ENCODE measurements at regions not wholly inside any gene's neighbourhood (a gene's known extent, or its start where the extent isn't known, plus 50 kb on each side); places are given as distances from the start of the nearest gene placed in this dataset.
A peak's percentile ranks its signal among the peaks of the same experiment; 100 is the strongest.

DNA sequence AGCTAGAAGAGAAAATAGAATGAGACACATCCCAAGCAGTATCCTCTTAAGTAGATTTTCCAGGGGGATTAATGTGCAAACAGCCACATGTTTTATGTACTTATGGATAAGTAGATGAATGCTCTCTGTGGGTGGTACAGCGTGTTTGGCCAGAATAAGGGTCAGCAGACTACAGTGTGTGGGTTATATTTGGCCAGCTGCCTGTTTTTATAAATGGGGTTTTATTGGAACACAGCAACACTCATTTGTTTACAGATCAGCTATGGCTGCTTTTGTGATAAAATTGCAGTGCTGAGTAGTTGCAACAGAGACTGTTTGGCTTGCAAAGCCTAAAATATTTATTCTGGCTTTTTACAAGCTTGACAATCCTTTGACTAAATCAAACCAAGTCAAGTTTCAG lies 780.2 kb upstream of the SEL1L start:
- H3K36me3 ChIP-seq = no peaks in the 10 kb centered on the region
- H3K27ac ChIP-seq = peak overlapping the region; percentile 10; the same call in 1 of the 2 replicates
- peaks cover 14% of the 10 kb centered on the region for H3K4me1 ChIP-seq
- no peak overlapping the region for H3K4me3 ChIP-seq
- no peaks in the 10 kb centered on the region for H3K27me3 ChIP-seq
- H3K9me3 ChIP-seq (replicated peaks) = no peaks in the 10 kb centered on the region
- DNase-seq = peak; percentile 84 to 90

DNA sequence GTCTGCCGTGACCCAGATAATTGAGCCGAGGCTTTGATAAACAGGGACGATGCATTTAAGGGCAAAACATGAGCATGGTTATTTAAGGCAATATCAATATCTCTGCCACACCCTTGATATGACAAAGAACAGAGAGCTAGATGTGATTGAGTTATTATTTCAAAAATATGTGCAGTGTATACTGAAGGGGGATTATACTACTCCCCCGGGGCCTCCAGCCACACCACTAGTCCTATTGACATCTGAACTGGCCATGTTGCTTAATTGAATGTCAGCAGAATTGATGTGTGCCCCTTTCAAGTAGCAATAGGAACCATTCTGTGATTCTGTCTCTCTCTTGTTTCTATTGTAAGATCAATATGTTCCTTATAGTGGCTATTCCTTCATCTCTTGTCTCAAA lies 794.8 kb upstream of the SEL1L start:
- no peak overlapping the region for H3K4me3 ChIP-seq
- peaks cover 5% of the 10 kb centered on the region; the same call in 1 of the 2 replicates for H3K9me3 ChIP-seq (replicated peaks)
- H3K4me1 ChIP-seq = no peaks in the 10 kb centered on the region
- DNase-seq = no peak
- H3K27me3 ChIP-seq = no peaks in the 10 kb centered on the region
- H3K36me3 ChIP-seq = no peaks in the 10 kb centered on the region
- no peak overlapping the region for H3K27ac ChIP-seq

GRCh38 chr14:82341261-82341810 lies 807.7 kb upstream of the SEL1L start:
- Histone ChIP-seq H3K36me3 (no peaks in the 10 kb centered on the region), H3K4me1 (no peaks in the 10 kb centered on the region), H3K9me3 (replicated peaks) (no peaks in the 10 kb centered on the region), H3K4me3 (no peak overlapping the region), H3K27me3 (no peaks in the 10 kb centered on the region), H3K27ac (no peak overlapping the region)
- no peak for DNase-seq

DNA sequence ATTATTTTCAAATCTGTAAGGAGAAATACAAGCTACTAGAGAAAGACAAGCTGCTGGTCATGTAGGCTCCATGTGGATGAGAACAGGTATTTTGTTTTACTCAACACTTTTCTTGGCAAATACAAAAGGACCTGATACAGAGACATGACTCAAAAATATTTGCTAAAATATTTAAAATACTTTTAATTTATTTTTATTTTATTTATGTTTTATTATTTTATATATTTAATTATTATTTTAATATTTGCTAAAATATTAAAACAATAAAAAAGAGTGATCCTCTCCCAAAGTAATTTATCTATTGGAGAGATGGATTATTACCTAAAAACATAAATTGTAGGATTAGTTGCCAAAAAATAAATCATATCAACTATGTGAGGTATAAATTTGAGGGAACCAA lies 808.9 kb upstream of the SEL1L start:
- no peaks in the 10 kb centered on the region for H3K27me3 ChIP-seq
- H3K9me3 ChIP-seq (replicated peaks) = no peaks in the 10 kb centered on the region
- DNase-seq = no peak
- H3K4me1 ChIP-seq = no peaks in the 10 kb centered on the region
- no peak overlapping the region for H3K27ac ChIP-seq
- H3K36me3 ChIP-seq = no peaks in the 10 kb centered on the region
- H3K4me3 ChIP-seq = no peak overlapping the region

- peak in 1 of 2 experiments; percentile 4 for DNase-seq
- H3K27me3 ChIP-seq = no peaks in the 10 kb centered on the region
- H3K27ac ChIP-seq = no peak overlapping the region
- H3K36me3 ChIP-seq = no peaks in the 10 kb centered on the region
- no peaks in the 10 kb centered on the region for H3K9me3 ChIP-seq (replicated peaks)
- H3K4me3 ChIP-seq = no peak overlapping the region
- H3K4me1 ChIP-seq = no peaks in the 10 kb centered on the region
Observed at GRCh38 chr14:82345184-82345583, 811.5 kb upstream of the SEL1L start.

DNA sequence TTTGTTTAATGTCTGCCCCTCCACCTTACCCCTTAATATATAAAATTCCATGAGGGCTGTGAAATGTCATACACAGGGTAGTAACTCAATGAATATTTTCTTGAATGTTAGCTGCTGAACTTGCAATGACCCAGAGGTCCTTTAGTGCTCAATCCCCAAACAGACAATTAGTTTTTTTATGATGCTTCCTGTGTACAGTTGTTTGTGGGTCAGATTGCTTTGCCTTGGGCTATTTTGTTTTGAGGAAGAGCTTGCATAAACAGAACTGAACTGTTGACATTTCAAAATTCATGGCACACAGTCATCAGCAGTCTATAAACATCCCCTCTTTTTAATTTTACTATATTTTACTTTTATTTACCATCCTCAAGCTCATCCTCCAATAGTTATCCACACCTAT lies 820.5 kb upstream of the SEL1L start:
- no peak overlapping the region for H3K4me3 ChIP-seq
- no peaks in the 10 kb centered on the region for H3K4me1 ChIP-seq
- no peak overlapping the region for H3K27ac ChIP-seq
- no peaks in the 10 kb centered on the region for H3K9me3 ChIP-seq (replicated peaks)
- H3K36me3 ChIP-seq = no peaks in the 10 kb centered on the region
- no peaks in the 10 kb centered on the region for H3K27me3 ChIP-seq
- no peak for DNase-seq

DNA sequence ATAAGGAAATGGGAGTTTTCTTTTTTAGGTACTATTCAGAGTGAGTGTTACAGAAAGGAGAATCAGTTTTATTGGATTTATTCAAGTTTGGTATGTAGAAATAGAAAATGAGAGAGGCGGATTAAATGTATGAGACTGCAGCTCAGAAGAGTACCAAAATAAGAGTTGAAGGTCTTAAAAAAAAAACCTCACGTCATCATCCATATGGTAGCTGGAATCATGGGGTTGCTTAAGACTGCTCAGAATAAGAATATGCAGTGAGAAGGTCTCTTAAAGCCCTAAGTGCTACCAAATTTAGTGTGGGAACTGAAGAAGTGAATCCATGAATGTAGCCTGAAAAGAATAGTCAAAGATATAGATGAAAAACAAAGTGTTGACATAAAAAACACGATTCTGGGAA lies 825.5 kb upstream of the SEL1L start:
- no peak overlapping the region for H3K4me3 ChIP-seq
- H3K4me1 ChIP-seq = no peaks in the 10 kb centered on the region
- H3K27me3 ChIP-seq = no peaks in the 10 kb centered on the region
- DNase-seq = no peak
- H3K36me3 ChIP-seq = no peaks in the 10 kb centered on the region
- no peak overlapping the region for H3K27ac ChIP-seq
- no peaks in the 10 kb centered on the region for H3K9me3 ChIP-seq (replicated peaks)

GRCh38 chr14:82362452-82362851 lies 828.8 kb upstream of the SEL1L start:
- DNase-seq = no peak
- Histone ChIP-seq H3K27me3 (no peaks in the 10 kb centered on the region), H3K4me3 (no peak overlapping the region), H3K9me3 (replicated peaks) (no peaks in the 10 kb centered on the region), H3K27ac (no peak overlapping the region), H3K4me1 (no peaks in the 10 kb centered on the region), H3K36me3 (no peaks in the 10 kb centered on the region)

GRCh38 chr14:82365471-82365870 lies 831.8 kb upstream of the SEL1L start:
- Histone ChIP-seq H3K4me3 (no peak overlapping the region), H3K36me3 (no peaks in the 10 kb centered on the region), H3K27me3 (no peaks in the 10 kb centered on the region), H3K27ac (no peak overlapping the region), H3K9me3 (replicated peaks) (no peaks in the 10 kb centered on the region), H3K4me1 (no peaks in the 10 kb centered on the region)
- DNase-seq = no peak

DNA sequence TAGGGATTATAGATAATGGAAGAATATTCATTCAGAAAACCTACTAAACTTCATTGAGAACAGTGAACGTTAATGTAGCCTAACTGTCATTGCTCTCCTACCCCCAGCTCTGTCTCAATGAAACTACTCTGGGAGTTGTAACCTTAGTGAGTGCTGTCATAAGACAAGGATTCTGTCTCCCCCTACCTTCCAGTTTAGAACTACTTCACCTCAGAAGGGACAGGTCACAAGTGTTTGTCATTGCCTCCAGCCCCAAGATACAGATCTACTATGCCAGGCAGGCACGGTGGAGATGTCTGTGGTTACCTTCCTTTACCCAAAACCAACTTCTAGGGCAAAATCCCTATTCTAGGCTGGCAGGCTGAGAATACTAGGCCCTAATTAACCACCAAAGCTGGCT lies 833.1 kb upstream of the SEL1L start:
- no peaks in the 10 kb centered on the region for H3K36me3 ChIP-seq
- DNase-seq = peak in 1 of 2 experiments; percentile 19
- no peak overlapping the region for H3K27ac ChIP-seq
- no peaks in the 10 kb centered on the region for H3K9me3 ChIP-seq (replicated peaks)
- H3K4me1 ChIP-seq = no peaks in the 10 kb centered on the region
- H3K27me3 ChIP-seq = no peaks in the 10 kb centered on the region
- H3K4me3 ChIP-seq = no peak overlapping the region

GRCh38 chr14:82379291-82379690 lies 845.6 kb upstream of the SEL1L start:
- no peaks in the 10 kb centered on the region for H3K4me1 ChIP-seq
- no peaks in the 10 kb centered on the region for H3K9me3 ChIP-seq (replicated peaks)
- H3K36me3 ChIP-seq = no peaks in the 10 kb centered on the region
- no peak overlapping the region for H3K4me3 ChIP-seq
- no peak overlapping the region for H3K27ac ChIP-seq
- no peak for DNase-seq
- H3K27me3 ChIP-seq = no peaks in the 10 kb centered on the region

DNA sequence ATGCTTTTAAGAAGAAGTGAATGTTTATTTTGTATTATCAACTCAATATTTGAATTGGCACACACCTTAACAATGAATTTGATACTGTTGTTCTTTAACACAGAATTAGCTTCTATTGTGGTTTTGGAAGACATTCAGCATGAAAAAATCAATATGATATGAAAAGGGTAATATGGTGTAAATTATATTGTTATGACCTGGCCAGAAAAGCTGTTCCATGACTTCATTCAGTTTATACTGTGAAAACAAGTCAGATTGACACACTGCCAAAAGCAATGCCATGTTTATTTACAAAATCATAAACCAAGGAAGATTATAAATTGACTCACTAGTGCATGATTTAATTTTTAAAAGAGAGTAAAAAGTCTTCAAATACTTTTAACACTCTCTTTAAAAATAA lies 851.4 kb upstream of the SEL1L start:
- Histone ChIP-seq H3K27ac (no peak overlapping the region), H3K27me3 (no peaks in the 10 kb centered on the region), H3K9me3 (replicated peaks) (no peaks in the 10 kb centered on the region), H3K4me1 (no peaks in the 10 kb centered on the region), H3K4me3 (no peak overlapping the region), H3K36me3 (no peaks in the 10 kb centered on the region)
- no peak for DNase-seq

DNA sequence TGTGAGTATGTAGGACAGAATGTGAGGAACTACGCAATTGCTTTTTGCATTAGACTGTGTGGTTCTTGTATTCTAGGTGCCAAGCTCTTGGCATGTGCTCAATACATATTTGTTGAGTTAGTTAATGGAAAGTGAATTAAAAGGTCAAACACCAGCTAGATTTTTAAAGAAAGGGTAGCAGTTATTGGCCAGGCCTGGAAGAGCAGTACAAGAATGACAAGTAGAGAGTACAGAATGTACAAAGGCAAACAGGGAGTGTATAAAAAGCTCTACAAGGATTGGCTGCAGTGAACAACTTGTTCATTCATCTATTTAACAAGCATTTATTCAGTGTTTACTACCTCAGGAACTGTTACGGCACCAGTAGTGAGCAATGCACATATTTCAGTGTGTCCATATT lies 854.0 kb upstream of the SEL1L start:
- no peaks in the 10 kb centered on the region for H3K4me1 ChIP-seq
- H3K27ac ChIP-seq = no peak overlapping the region
- DNase-seq = no peak
- H3K9me3 ChIP-seq (replicated peaks) = no peaks in the 10 kb centered on the region
- no peak overlapping the region for H3K4me3 ChIP-seq
- H3K36me3 ChIP-seq = no peaks in the 10 kb centered on the region
- H3K27me3 ChIP-seq = no peaks in the 10 kb centered on the region

- no peak overlapping the region for H3K27ac ChIP-seq
- no peaks in the 10 kb centered on the region for H3K27me3 ChIP-seq
- DNase-seq = no peak
- H3K9me3 ChIP-seq (replicated peaks) = no peaks in the 10 kb centered on the region
- H3K4me1 ChIP-seq = no peaks in the 10 kb centered on the region
- no peaks in the 10 kb centered on the region for H3K36me3 ChIP-seq
- no peak overlapping the region for H3K4me3 ChIP-seq
Observed at GRCh38 chr14:82388488-82388887, 854.8 kb upstream of the SEL1L start.

DNA sequence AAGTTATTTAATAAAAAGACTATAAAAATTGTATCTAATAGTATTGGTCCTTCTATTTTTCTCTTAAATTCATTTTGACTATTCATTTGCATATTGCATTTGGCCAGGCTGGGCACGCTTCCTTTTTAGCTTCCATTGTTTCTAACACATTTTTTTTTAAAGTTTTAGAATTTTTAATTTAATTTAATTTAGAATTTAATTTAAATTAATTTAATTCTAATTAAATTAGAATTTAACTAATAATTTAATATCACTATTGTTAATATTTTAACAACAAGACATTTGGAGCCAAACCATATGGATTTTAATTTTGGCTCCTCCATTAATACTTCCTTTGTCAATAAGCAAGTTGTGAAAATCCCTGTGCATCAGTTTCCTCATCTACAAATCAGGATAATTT lies 856.9 kb upstream of the SEL1L start:
- H3K27ac ChIP-seq = no peak overlapping the region
- H3K36me3 ChIP-seq = no peaks in the 10 kb centered on the region
- H3K4me1 ChIP-seq = no peaks in the 10 kb centered on the region
- H3K27me3 ChIP-seq = no peaks in the 10 kb centered on the region
- H3K4me3 ChIP-seq = no peak overlapping the region
- no peaks in the 10 kb centered on the region for H3K9me3 ChIP-seq (replicated peaks)
- DNase-seq = no peak

- Histone ChIP-seq H3K36me3 (no peaks in the 10 kb centered on the region), H3K4me1 (peaks cover 18% of the 10 kb centered on the region), H3K27ac (no peak overlapping the region), H3K9me3 (replicated peaks) (no peaks in the 10 kb centered on the region), H3K27me3 (no peaks in the 10 kb centered on the region), H3K4me3 (no peak overlapping the region)
- peak in 1 of 2 experiments; percentile 21 for DNase-seq
Observed at GRCh38 chr14:82394916-82395315, 861.3 kb upstream of the SEL1L start.
